Stimulated activated CD4-positive, alpha-beta T cell treated with anti-CD3 and anti-CD28 coated beads, Interleukin-15, amount 100 ng/mL, for 48 hours (primary cell): ENCODE measurements at regions not wholly inside any gene's neighbourhood (a gene's known extent, or its start where the extent isn't known, plus 50 kb on each side); places are given as distances from the start of the nearest gene placed in this dataset.

Experiments
- DNase-seq, 2 donors: peaks; one replicate each; pipeline ENCODE4 v3.0.0-alpha.2; 2020; ENCODE audit warnings: low read depth in 2 of 2

DNA sequence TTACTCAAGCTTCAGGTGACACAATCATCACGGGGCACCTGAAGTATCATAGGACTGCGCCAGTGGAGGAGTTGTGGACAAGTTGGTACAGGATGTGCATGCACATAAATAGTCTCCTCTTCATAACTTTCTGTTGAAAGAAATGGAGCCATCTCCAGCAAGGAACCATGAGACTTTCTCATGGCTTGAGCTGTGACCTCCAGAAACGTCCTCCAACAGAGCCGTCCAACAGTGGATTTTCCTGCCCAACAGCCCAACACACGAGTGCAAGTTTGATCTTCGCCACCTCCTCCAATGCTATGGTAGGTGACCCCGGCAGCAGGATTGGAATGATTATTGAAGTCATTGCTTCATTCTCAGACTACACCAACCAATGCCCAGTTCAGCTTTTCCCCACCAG is 105.1 kb upstream of the ZNF507 start:
- DNase-seq, result no peak

DNA sequence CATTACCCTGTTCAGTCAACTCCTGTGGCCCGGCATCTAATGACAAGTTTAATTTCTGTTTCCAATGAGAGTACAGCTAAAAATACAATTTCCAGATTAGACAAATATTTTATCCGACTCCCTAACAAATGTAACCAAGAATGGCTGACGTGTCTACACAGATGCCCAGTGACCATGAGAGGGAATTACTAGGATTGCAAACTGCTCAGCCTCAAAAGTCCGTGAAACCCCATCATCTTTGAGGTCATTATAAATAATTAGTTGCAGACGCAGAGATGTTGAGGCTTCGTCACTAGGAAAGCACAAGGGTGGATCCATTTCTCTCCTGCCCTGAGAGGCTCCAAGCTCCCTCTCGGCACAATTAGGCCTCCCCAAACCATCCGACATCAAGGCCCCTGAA is 104.1 kb upstream of the ZNF507 start:
- no peak for DNase-seq

DNA sequence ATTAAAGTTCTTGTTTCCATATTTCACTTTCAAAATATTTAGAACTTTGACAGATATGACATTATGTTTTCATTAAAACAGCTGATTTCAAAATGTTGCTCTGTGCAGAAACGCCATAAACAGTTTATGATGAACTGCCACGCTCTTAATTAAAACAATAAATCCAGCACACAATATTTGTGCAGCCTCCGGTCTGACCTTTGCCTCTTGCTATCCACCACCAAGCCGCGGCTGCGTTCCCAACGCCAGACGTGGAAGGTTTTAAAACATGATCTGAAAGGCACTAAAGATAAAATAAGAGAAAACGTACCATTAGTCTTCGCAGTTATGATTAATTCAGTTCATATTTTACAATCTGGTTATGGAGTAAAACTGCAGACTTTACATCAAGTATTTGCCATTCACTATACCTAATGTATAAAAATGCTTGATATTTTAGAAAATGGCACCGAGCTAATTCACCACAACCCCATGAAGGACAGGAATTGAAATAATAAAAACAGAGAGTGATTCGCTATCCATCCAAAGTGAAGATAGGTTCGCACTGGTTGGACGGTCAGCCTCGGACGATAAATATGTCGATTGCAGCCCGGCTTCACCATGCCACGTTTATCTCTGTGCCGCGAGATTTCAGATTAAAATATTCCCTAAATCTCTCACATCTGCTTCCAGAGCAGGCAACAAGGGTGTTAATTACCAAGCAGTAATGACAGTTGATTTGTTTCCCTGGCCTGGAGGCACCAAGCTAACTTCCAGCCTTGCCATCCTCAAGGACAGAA is 103.3 kb upstream of the ZNF507 start:
- DNase-seq, result no peak

DNA sequence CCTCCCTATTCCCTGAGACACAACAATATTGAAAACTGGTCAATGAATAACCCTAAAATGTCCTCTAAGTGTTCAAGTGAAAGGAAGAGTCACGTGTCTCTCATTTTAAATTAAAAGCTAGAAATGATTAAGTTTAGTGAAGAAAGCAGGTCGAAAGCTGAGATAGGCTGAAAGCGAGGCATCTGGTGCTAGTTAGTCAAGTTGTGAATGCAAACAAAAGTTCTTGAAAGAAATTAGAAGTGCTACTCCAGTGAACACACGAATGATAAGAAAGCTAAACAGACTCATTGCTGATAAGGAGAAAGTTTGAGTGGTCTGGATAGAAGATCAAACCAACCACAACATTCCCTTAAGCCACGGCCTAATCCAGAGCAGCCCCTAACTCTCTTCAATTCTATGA is 99.4 kb upstream of the ZNF507 start:
- no peak for DNase-seq

DNA sequence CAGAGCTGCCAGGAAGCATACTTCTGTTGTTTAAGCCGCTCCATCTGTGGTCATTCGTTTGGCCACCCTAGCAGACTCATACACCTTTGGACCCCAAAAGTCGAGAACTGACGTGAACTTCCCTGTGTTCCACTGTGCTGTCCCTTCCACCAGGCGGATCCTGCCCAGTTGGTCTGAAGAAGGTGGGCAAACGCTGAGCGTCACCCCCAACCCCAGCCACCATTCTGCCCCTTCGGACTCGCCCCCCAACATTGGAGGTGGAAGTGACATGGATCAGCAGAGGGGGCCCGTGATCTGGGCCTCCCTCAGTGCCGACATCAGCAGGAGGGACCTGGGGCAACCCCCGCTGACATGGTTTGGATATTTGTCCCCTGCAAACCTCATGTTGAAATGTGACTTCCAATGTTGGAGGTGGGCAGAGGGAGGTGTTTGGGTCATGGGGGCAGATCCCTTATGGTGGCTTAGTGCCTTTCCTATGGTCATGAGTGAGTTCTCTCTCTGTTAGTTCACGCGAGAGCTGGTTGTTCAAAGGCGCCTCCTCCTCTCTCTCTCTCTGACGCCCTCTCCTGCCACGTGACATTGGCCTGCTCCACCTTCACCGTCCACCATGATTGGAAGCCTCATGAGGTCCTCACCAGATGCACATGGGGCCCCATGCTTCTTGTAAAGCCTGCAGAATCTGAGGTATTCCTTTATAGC is 93.6 kb upstream of the ZNF507 start:
- DNase-seq, result no peak

DNA sequence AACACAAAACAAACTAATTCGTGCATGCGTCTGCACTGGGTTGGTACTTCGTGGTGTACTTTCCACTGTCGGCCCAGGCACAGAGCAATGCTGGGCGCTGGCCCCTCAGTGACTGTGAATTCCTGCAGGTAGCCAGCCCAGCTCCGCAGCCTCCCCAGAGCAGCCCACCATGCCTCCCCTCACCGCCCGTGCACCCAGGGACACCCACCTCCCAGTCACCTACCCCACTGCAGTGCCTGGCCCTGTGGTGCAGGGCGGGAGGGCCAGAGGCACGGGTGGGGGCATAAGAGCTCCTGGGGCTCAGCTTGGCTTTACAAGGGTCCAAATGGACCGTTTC is 93.1 kb upstream of the ZNF507 start:
- DNase-seq, result no peak

DNA sequence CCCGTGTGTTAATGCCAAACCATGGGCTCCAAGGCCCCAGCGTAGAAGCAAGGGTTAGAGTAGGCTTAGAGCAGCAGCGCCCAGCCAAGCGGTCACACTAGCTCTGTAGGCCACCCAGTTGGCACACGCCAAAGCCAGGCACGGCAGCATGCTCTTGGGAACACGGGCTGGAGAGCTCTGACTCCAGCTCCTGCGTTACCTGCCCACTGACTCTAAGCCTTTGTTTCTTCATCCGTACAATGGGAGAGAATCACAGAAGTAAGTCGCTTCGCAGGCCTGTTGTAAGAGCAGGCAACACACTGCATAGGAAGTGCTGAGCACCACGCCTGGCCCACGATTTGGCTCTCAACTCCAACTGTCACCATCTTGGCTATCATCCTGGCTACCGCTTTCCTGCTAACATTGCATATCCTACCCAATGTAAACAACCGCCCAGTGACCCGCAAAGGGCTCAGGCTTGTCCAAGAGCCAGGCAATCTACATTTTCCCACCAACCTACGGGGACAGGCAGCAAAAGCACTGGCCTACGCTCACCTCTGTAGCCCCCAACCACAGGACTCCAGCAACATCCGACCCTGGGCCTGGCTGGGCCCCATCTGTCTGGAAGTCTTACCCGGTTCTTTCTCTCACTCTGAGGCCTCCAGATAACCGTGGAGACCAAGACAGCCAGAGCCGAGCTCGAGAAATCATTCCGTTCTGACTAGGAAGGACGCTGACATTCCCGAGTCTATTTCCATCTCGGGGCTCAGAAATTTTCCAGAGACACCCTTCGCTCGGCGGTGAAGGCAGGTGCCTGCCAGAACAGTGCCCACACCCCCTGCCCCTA is 91.5 kb upstream of the ZNF507 start:
- DNase-seq, result no peak

DNA sequence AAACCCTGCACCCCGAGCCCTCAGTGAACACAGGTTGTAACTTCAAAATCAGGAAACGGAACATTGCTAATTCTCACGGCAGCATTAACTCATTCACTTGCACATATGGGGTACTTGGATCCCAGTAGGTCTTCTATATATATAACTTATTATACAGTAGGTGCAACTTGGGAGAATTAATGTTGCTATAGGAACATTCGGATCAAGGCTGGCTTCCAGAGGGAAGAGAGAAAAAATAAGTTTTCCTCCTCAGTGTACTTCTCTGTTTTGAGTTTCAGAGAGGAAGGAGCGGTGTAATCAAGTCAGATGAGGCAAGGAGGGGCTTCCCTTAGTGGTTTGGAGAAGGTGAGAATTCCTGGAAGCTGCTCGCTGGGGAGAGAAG is 90.9 kb upstream of the ZNF507 start:
- no peak for DNase-seq

DNA sequence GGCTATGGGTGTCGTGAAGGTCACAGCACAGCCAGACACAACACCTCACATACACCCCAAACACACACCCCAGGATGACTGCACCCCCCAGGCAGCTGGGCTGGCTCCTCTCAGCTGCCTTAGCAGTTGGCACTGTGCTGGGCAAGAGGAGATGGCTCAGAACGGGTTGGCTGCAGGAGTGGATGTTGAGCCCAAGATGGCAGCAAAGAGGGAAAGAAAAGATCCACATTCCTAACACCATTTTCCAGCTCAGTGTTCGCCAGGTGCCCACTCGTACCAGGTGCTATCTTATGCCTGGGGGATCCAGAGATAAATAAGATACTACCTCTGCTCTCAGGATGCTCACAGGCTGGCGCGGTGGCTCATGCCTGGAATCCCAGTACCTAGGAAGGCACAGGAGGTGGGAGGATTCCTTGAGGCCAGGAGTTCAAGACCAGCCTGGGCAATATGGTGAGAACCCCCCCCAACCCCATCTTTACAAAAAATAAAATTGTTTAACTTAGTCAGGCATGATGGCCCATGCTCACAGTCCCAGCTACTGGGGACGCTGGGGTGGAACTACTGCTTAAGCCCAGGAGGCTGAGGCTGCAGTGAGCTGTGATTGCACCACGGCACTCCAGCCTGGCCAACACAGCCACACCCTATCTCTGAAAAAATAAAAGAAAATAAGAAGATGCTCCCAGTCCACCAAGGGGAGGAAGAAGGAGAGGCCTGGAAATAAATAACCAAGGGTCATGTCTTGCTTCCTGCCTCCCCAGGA is 89.7 kb upstream of the ZNF507 start:
- DNase-seq, result no peak

DNA sequence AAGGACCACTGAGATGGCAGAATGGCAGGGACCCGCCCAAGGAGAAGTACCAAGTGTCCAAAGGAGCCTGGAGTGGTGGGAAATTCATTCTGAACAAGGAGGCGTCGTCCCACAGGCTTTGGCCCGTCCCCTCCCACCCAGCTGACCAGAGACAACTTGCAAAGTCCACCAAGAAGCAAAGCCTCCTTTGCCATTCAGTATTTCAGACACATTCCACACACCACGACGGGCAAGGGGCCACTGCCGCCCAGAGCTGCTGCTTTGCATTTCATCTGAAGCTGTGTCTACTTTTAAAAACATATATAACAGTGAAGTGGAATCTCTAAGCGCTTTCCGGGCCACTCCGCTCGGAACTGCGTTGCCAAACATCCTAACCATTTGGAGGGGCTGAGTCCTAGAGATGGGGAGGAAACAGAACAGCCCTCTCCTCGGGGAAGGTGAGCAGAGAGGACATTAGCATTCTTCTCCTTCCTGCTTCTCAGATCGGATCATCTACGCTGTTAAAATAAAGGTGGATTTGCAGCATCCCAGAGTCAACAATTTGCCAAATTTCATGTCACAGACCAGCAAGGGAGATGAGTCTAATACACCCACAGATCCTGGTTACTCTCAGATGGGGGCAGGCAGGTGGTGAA is 89.0 kb upstream of the ZNF507 start:
- DNase-seq, result no peak

DNA sequence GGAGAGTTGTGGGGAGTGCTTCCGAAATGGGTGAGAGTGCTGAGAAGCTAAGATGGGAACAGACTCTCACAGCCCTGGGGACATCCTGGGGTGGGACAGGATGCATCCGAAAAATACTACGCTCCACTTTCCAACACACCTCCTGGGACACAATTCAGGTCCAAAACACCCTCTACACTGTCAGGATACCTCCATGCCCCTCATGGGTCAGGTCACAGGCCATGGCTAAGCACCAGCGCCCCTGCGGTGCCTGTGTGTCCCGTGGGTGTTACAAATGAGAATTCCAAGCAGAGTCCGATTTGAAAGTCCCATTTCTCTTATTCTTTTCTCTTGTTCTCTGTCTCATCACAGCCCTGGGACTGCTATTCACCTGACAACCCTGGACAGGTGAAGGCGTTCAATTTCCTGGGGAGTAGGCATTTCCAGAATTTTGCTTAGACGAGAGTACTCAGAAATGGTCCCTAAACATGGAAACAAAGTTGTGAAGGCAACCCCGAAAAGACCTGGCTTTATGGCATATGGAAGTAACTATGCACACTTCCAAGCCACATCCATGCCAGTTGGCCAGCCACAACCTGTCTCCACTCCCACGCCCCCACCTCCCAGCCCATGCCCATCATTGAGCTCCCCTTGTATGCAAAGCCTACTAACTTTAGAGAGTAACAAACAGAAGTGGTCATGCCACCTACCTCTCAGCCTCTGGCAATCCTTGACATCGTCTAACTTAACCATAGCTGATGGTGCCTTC is 87.9 kb upstream of the ZNF507 start:
- no peak for DNase-seq

DNA sequence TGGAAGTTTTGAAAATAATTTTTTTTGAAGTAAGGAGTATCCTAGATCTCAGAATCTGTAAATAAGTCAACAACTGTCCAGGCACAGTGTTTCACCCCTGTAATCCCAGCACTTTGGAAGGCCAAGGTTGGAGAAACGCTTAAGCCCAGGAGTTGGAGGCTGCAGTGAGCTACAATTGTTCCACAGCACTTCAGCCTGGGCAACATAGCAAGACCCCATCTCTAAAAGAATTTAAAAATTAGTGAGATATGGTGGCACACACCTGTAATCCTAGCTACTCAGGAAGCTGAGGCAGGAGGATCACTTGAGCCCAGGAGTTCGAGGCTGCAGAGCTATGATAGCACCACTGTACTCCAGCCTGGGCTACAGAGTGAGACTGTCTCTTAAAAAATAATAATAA is 87.2 kb upstream of the ZNF507 start:
- no peak for DNase-seq

DNA sequence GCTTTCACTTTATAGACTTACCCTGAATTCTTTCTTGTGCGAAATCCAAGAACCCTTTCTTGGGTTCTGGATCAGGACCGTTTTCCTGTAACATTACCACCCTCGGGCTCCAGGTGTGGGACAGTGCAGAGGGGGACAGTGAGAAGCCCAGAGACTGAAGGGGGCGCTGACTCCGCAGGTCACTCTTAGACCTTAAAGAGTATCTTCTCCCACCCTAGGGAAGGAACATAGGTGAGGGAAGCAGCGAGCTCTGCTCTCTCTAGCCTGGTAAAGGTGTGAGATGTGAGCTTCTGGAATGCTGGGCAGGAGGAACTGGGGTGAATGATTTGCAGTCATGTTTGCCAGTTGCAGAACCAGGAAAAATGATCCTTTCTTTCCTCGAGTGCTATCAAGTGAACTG is 80.8 kb upstream of the ZNF507 start:
- no peak for DNase-seq

DNA sequence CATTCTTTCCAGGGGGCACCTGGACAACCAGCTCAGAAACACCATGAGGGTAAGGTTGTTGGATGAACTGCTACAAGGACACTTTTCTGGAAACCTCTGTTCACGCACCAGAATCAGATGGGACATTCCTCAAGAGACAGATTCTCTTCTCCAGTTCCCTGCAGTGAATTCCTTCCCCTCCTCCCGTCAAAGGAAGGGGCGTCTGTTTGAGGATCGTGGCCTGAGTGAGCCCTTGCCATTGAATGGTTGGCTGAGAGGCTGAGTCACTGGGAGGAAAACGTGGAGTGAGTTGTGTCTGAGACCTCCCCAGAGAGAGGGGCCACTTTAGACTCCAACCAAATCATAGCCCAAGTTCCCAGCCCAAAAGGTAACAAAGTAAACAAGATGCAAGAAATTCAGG is 79.4 kb upstream of the ZNF507 start:
- no peak for DNase-seq

DNA sequence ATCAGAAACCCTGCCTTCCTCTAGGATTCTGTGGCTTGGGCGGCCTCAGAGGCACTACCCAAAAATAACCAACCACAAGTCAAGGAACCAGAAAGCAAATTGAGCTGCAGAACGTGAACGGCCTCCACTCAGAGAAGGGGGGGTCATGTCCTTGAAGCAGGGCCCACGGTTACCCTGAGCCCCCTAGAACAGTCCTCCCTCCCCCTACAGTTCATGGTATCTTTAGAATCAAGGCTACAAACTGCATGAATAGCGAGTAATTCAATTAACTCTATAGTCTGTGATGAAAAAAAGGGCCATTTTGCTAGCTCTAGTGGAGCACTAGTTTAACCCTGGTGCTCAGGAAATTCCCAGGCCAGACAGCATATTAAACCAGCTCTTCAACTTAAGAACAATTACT is 79.0 kb upstream of the ZNF507 start:
- no peak for DNase-seq

DNA sequence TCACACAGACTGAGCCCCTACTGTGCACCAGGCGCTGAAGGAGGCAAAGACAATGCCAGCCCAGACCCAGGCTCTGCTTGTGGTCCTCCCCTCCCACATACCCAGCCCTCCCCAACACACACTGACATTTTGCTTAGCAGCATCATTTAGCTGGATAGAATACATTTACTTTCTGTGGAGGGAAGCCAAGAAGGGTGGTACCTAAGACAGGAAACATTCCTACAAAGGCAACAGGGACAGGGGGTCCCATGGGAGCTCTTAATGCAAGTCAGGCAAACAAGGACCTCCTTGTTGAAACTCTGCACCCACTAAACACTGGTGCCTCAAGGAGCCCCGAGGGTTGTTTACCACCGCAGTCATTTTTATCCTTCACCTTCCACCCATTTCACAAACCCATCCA is 77.0 kb upstream of the ZNF507 start:
- no peak for DNase-seq

DNA sequence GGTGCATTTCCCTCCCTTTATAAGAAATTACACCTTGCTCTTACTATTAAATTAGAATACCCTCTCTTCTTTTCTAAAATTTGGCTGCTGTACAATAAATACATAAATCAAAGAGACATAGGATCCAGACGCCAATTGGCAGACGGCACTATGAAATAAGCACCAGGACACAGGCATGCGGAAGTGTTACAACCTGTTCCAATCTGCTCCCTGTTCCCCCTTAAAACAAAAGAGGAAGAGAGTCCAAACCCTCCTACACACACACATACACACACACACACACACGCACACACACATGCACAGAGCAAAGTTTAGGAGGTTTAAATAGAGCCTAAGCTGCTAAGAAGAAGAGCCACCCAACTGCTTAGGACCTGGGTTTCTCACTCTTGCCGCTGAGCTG is 75.6 kb upstream of the ZNF507 start:
- no peak for DNase-seq

DNA sequence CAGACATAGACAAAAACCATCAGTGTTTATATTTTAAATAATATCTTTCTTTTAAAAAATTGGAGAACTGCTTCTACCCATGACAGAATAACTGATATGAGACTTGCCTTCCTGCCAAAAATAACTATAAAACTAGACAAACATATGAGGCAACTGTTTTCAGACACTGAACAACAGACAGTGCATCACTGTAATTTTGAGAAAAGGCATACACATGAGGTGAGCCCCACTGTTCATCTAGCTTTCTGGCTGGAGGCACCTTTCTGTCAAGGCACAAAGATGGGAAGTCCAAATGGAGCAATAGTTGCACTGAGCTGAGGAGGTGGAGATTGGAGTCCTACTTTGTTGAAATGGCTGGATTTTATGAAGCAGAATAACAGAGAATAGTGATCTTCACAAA is 71.9 kb upstream of the ZNF507 start:
- DNase-seq, result no peak

DNA sequence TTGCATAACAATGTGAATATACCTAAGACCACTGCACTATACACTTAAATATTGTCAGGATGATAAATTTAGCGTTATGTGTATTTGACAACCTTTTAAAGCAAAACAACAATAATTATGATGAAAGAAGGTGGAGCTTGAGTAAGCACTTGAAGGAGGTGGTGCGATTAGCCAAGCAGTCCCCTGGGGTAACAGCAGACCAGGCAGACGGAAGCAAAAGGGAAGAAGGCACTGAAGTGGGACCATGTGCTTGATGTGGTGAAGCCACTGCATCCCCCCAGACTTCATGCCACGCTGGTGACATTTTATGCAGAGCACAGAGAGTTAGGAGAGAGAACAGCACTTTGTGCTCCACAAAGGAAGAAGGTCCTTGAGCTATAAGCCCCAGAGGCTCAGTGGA is 58.3 kb upstream of the ZNF507 start:
- DNase-seq, result no peak

DNA sequence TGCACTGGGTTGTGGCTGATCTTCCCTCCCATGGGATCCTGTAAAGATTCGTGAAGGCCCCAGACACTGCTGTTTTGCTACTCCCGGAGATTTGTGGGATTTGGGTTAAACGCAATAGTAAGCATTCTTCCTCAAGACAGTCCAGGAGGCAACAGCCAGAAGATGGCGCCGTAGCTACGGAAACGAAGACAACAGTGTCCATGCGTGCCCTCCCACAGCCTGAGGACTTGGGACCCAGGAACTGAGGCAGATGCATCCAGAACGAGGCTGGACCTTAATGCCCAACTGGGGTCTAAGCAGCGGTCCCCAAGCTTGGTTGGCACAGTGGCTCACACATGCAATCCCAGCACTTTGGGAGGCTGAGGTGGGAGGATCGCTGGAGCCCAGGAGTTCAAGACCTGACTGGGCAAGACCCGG is 57.6 kb upstream of the ZNF507 start:
- peak in 1 of 2 donors; percentile 20 for DNase-seq
